Gastrocnemius medialis (tissue), 4 donors: ENCODE measurements at regions not wholly inside any gene's neighbourhood (a gene's known extent, or its start where the extent isn't known, plus 50 kb on each side); places are given as distances from the start of the nearest gene placed in this dataset.

Source experiments
- POLR2A ChIP-seq, 2 donors: fragments of 450-650 bp; IDR thresholded peaks; one replicate each; pipeline ENCODE4 v1.6.1; 2017; ENCODE audit warnings: antibody characterized with exemption in 2 of 2, mild to moderate bottlenecking in 2 of 2, moderate library complexity in 2 of 2
- TF ChIP-seq, protein P1 (sequence below), 5 experiments: fragments of 450-650 bp in 3 of 5; fragments of 200-600 bp in 2 of 5; sonication (generic) in 2 of 5; IDR thresholded peaks in 4 of 5; conservative IDR thresholded peaks in 1 of 5; 1 replicate in 4 of 5; 2 replicates in 1 of 5; pipeline ENCODE4 v1.5.1; 2016 to 2019; ENCODE audit warnings: antibody characterized with exemption in 5 of 5, mild to moderate bottlenecking in 3 of 5, moderate library complexity in 3 of 5

DNA sequence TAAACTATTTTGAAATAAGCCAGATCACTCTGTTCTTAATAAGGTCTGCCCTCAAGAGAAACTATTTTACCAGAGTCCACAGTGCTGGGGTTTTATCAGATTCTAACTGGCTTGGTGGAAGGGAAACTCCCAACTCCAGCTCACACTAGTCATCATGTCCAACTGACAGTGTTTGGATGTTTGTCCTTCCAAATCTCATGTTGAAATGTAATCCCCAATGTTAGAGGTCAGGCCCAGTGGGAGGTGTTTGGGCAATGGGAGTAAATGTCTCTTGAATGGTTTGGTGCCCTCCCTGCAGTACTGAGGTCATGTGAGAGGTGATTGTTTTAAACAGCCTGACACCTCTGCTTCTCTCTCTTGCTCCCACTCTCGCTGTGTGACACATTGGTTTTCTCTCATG, 1301.0 kb upstream of the CDH8 start:
- TF ChIP-seq, protein P1, sequence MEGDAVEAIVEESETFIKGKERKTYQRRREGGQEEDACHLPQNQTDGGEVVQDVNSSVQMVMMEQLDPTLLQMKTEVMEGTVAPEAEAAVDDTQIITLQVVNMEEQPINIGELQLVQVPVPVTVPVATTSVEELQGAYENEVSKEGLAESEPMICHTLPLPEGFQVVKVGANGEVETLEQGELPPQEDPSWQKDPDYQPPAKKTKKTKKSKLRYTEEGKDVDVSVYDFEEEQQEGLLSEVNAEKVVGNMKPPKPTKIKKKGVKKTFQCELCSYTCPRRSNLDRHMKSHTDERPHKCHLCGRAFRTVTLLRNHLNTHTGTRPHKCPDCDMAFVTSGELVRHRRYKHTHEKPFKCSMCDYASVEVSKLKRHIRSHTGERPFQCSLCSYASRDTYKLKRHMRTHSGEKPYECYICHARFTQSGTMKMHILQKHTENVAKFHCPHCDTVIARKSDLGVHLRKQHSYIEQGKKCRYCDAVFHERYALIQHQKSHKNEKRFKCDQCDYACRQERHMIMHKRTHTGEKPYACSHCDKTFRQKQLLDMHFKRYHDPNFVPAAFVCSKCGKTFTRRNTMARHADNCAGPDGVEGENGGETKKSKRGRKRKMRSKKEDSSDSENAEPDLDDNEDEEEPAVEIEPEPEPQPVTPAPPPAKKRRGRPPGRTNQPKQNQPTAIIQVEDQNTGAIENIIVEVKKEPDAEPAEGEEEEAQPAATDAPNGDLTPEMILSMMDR (IDR thresholded peaks at IDR 0.05 in 4 of 5, conservative IDR thresholded peaks at IDR 0.05 in 1 of 5) = no peak
- no peak for TF ChIP-seq POLR2A (IDR thresholded peaks at IDR 0.05)
